Panc1 (cell line): ENCODE measurements at regions not wholly inside any gene's neighbourhood (a gene's known extent, or its start where the extent isn't known, plus 50 kb on each side); places are given as distances from the start of the nearest gene placed in this dataset.

Source experiments
- POLR2AphosphoS5 ChIP-seq: IDR thresholded peaks from 2 replicates; pipeline ENCODE4 v1.6.1; 2012; ENCODE audit warnings: mild to moderate bottlenecking, low read depth, low read length, moderate library complexity
- TF ChIP-seq, protein P1 (sequence below): fragments of 450-650 bp; IDR thresholded peaks from 2 replicates; pipeline ENCODE4 v1.5.1; 2017; ENCODE audit warnings: mild to moderate bottlenecking
- TF ChIP-seq, protein P2 (sequence below), 2 experiments: IDR thresholded peaks; 2 replicates each; pipeline ENCODE4 v1.6.1; 2011 to 2012; ENCODE audit warnings: low read depth in 2 of 2, control low read depth in 1 of 2, low read length in 1 of 2, mild to moderate bottlenecking in 1 of 2, moderate library complexity in 1 of 2; ENCODE audit not compliant: insufficient read depth in 1 of 2

DNA sequence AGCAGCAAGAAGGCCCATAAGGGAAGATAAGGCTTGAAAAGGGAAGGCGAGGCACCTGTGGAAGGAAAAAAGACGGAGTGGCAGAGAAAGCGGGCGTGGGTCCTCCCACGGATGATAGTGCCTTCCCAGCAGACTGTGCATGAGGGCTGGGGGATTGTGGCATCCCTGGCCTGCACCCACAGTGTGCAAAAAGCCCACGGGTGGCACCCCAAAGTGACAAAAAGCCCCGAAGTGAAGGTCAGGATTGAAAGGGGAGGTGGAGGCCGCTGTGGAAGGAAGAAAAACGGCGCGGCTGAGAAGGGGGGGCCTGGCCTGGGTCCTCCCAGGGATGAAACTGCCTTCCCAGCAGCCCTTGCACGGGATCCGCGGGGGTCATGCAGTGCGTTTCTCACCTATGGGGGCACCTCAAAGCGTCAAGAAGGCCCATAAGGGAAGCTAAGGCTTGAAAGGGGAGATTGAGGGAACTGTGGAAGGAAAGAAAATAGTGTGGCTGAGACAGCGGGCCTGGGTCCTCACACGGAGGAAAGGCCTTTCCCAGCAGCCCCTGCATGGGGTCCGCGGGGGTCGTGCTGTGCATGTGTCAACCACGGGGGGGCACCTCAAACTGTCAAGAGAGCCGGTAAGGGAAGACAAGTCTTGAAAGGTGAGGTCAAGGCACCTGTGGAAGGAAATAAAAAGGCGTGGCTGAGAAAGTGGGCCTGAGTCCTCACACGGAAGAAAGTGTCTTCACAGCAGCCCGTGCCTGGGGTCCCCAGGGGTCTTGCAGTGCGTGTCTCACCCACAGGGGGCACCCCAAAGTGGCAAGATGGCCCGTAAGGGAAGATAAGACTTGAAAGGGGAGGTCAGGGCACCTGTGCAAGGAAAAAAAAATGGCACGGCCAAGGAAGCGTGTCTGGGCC is 274.1 kb downstream of the ALG10 start:
- TF ChIP-seq, protein P1, sequence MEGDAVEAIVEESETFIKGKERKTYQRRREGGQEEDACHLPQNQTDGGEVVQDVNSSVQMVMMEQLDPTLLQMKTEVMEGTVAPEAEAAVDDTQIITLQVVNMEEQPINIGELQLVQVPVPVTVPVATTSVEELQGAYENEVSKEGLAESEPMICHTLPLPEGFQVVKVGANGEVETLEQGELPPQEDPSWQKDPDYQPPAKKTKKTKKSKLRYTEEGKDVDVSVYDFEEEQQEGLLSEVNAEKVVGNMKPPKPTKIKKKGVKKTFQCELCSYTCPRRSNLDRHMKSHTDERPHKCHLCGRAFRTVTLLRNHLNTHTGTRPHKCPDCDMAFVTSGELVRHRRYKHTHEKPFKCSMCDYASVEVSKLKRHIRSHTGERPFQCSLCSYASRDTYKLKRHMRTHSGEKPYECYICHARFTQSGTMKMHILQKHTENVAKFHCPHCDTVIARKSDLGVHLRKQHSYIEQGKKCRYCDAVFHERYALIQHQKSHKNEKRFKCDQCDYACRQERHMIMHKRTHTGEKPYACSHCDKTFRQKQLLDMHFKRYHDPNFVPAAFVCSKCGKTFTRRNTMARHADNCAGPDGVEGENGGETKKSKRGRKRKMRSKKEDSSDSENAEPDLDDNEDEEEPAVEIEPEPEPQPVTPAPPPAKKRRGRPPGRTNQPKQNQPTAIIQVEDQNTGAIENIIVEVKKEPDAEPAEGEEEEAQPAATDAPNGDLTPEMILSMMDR: no peak
- TF ChIP-seq, protein P2, sequence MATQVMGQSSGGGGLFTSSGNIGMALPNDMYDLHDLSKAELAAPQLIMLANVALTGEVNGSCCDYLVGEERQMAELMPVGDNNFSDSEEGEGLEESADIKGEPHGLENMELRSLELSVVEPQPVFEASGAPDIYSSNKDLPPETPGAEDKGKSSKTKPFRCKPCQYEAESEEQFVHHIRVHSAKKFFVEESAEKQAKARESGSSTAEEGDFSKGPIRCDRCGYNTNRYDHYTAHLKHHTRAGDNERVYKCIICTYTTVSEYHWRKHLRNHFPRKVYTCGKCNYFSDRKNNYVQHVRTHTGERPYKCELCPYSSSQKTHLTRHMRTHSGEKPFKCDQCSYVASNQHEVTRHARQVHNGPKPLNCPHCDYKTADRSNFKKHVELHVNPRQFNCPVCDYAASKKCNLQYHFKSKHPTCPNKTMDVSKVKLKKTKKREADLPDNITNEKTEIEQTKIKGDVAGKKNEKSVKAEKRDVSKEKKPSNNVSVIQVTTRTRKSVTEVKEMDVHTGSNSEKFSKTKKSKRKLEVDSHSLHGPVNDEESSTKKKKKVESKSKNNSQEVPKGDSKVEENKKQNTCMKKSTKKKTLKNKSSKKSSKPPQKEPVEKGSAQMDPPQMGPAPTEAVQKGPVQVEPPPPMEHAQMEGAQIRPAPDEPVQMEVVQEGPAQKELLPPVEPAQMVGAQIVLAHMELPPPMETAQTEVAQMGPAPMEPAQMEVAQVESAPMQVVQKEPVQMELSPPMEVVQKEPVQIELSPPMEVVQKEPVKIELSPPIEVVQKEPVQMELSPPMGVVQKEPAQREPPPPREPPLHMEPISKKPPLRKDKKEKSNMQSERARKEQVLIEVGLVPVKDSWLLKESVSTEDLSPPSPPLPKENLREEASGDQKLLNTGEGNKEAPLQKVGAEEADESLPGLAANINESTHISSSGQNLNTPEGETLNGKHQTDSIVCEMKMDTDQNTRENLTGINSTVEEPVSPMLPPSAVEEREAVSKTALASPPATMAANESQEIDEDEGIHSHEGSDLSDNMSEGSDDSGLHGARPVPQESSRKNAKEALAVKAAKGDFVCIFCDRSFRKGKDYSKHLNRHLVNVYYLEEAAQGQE (IDR thresholded peaks at IDR 0.05; ENCODE audit: insufficient read depth in 1 of 2, low read depth in 2 of 2, low read length in 1 of 2): no peak
- TF ChIP-seq POLR2AphosphoS5: no peak
